ENCODE measurements at regions not wholly inside any gene's neighbourhood (a gene's known extent, or its start where the extent isn't known, plus 50 kb on each side); places are given as distances from the start of the nearest gene placed in this dataset.
A peak's percentile ranks its signal among the peaks of the same experiment; 100 is the strongest.
"Not testable (repeated sequence)": the region's sequence is repeated elsewhere in the genome, so short reads cannot be mapped to it uniquely, and the experiment has no call there.

- Histone ChIP-seq H3K27ac (no peak overlapping the region), H3K9me3 (no peaks in the 10 kb centered on the region), H3K27me3 (no peaks in the 10 kb centered on the region), H3K4me3 (no peak overlapping the region), H3K4me1 (no peaks in the 10 kb centered on the region), H3K36me3 (no peaks in the 10 kb centered on the region)
- DNase-seq (no peak), ATAC-seq (ENCODE audit: low FRiP score in 2 of 2) (no peak)
- no peak for TF ChIP-seq POLR2A (IDR thresholded peaks at IDR 0.05)
- TF ChIP-seq EP300 (IDR thresholded peaks at IDR 0.05) = no peak
- no peak for TF ChIP-seq POLR2AphosphoS5 (IDR thresholded peaks at IDR 0.05)
- no peak for TF ChIP-seq CTCF (IDR thresholded peaks at IDR 0.05)
- WGBS, 2 donors = 90 to 93% methylated on average over 1 of the region's 1 CpG
Observed at GRCh38 chr5:106640511-106640910, 1030.2 kb downstream of the EFNA5 start.

- H3K4me3 ChIP-seq = no peak overlapping the region
- WGBS, 2 donors = 69 to 72% methylated on average over 2 of the region's 2 CpGs
Observed at GRCh38 chr5:106639488-106639887, 1031.2 kb downstream of the EFNA5 start.

GRCh38 chr5:106637275-106637674 lies 1033.5 kb downstream of the EFNA5 start:
- H3K9me3 ChIP-seq = no peaks in the 10 kb centered on the region
- TF ChIP-seq CTCF (IDR thresholded peaks at IDR 0.05) = no peak
- TF ChIP-seq POLR2A (IDR thresholded peaks at IDR 0.05) = no peak
- TF ChIP-seq EP300 (IDR thresholded peaks at IDR 0.05) = no peak
- TF ChIP-seq POLR2AphosphoS5 (IDR thresholded peaks at IDR 0.05) = no peak
- H3K36me3 ChIP-seq = no peaks in the 10 kb centered on the region
- no peaks in the 10 kb centered on the region for H3K4me1 ChIP-seq
- H3K4me3 ChIP-seq = no peak overlapping the region
- DNase-seq = no peak
- H3K27me3 ChIP-seq = no peaks in the 10 kb centered on the region
- WGBS, 2 donors = 85 to 92% methylated on average over 2 of the region's 2 CpGs
- no peak for ATAC-seq (ENCODE audit: low FRiP score in 2 of 2)
- no peak overlapping the region for H3K27ac ChIP-seq

More at GRCh38 chr5:106639488-106639887, 1031.2 kb downstream of the EFNA5 start:
- TF ChIP-seq EP300 (IDR thresholded peaks at IDR 0.05) (no peak), POLR2A (IDR thresholded peaks at IDR 0.05) (no peak), POLR2AphosphoS5 (IDR thresholded peaks at IDR 0.05) (no peak), CTCF (IDR thresholded peaks at IDR 0.05) (no peak)
- Histone ChIP-seq H3K36me3 (no peaks in the 10 kb centered on the region), H3K27me3 (no peaks in the 10 kb centered on the region), H3K4me1 (no peaks in the 10 kb centered on the region), H3K9me3 (no peaks in the 10 kb centered on the region), H3K27ac (no peak overlapping the region)
- no peak for DNase-seq
- no peak for ATAC-seq (ENCODE audit: low FRiP score in 2 of 2)

GRCh38 chr5:106634375-106634774 lies 1036.4 kb downstream of the EFNA5 start:
- Histone ChIP-seq H3K4me1 (no peaks in the 10 kb centered on the region), H3K27ac (no peak overlapping the region), H3K9me3 (no peaks in the 10 kb centered on the region), H3K36me3 (no peaks in the 10 kb centered on the region), H3K27me3 (no peaks in the 10 kb centered on the region), H3K4me3 (no peak overlapping the region)
- DNase-seq (no peak), ATAC-seq (ENCODE audit: low FRiP score in 2 of 2) (no peak)
- TF ChIP-seq CTCF (IDR thresholded peaks at IDR 0.05) = no peak
- no peak for TF ChIP-seq POLR2AphosphoS5 (IDR thresholded peaks at IDR 0.05)
- no peak for TF ChIP-seq POLR2A (IDR thresholded peaks at IDR 0.05)
- TF ChIP-seq EP300 (IDR thresholded peaks at IDR 0.05) = no peak
- WGBS, 2 donors = 72 to 83% methylated on average over 2 of the region's 2 CpGs

- TF ChIP-seq EP300 (IDR thresholded peaks at IDR 0.05) (no peak), CTCF (IDR thresholded peaks at IDR 0.05) (no peak), POLR2A (IDR thresholded peaks at IDR 0.05) (no peak), POLR2AphosphoS5 (IDR thresholded peaks at IDR 0.05) (no peak)
- H3K9me3 ChIP-seq = no peaks in the 10 kb centered on the region
- ATAC-seq (ENCODE audit: low FRiP score in 2 of 2) = no peak
- H3K36me3 ChIP-seq = no peaks in the 10 kb centered on the region
- no peaks in the 10 kb centered on the region for H3K4me1 ChIP-seq
- no peak overlapping the region for H3K27ac ChIP-seq
- no peak for DNase-seq
- no peaks in the 10 kb centered on the region for H3K27me3 ChIP-seq
- no peak overlapping the region for H3K4me3 ChIP-seq
Observed at GRCh38 chr5:106633825-106634224, 1036.9 kb downstream of the EFNA5 start.

- H3K4me3 ChIP-seq; H3K27ac ChIP-seq; H3K27me3 ChIP-seq; H3K36me3 ChIP-seq; ATAC-seq (ENCODE audit: low FRiP score in 2 of 2); H3K9me3 ChIP-seq; H3K4me1 ChIP-seq: not testable (repeated sequence)
- peak in 1 of 2 donors; percentile 8 for DNase-seq
- 90 to 95% methylated on average over 9 to 17 of the region's 17 CpGs for WGBS, 2 donors
Observed at GRCh38 chr5:106628456-106628855, 1042.3 kb downstream of the EFNA5 start.
